SK-N-MC (cell line): ENCODE measurements at regions not wholly inside any gene's neighbourhood (a gene's known extent, or its start where the extent isn't known, plus 50 kb on each side); places are given as distances from the start of the nearest gene placed in this dataset.

Source experiments
- EZH2 ChIP-seq: fragments of 200-600 bp; sonication (generic); IDR thresholded peaks from one replicate; pipeline ENCODE4 v1.6.1; 2017; ENCODE audit warnings: antibody characterized with exemption
- FOXP2 ChIP-seq: optimal IDR thresholded peaks from 2 replicates; pipeline ENCODE3; 2011; ENCODE audit warnings: mild to moderate bottlenecking, moderate library complexity; ENCODE audit not compliant: insufficient read depth; ENCODE audit errors: extremely low read length, control extremely low read depth
- POLR2AphosphoS5 ChIP-seq: IDR thresholded peaks from 2 replicates; pipeline ENCODE4 v1.6.1; 2012; ENCODE audit warnings: mild to moderate bottlenecking, low read depth, low read length, borderline replicate concordance

DNA sequence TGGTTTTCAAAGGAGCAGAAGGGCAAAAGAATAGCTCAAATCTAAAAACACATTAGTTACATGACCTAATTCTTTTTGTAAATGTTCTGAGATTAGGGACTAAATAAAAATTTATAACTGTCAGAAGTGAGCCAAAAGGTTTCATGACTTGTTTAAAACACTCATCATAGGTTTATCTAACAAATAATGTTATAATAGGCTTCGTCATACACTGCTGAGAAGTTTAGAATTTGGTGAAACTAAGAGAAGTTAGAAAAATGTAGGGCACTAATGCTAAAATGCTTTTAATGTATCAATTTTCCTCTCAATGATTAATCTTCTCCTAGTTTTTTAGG lies 468.8 kb upstream of the CDIN1 start:
- TF ChIP-seq POLR2AphosphoS5: no peak
- no peak for TF ChIP-seq EZH2
- no peak for TF ChIP-seq FOXP2
